Right atrium auricular region (tissue), 2 donors: ENCODE measurements at regions not wholly inside any gene's neighbourhood (a gene's known extent, or its start where the extent isn't known, plus 50 kb on each side); places are given as distances from the start of the nearest gene placed in this dataset.

Source experiments
- DNase-seq: peaks from one replicate; pipeline ENCODE4 v3.0.0-alpha.2; 2019; ENCODE audit warnings: low spot score
- H3K27ac ChIP-seq, 2 donors: fragments of 200-600 bp; sonication (generic); 1 replicate in 1 of 2; 2 replicates in 1 of 2; pipeline ENCODE4 v1.5.1; 2016 to 2019
- H3K27me3 ChIP-seq, 2 donors: fragments of 200-600 bp; sonication (generic); one replicate each; pipeline versions ENCODE4 v1.5.1 to v1.6.0; 2017 to 2019
- H3K36me3 ChIP-seq: fragments of 200-600 bp; sonication (generic); one replicate; pipeline ENCODE4 v1.5.1; 2016
- H3K4me1 ChIP-seq, 2 donors: fragments of 200-600 bp; sonication (generic); one replicate each; pipeline versions ENCODE4 v1.5.1 to v1.6.0; 2017 to 2019
- H3K4me3 ChIP-seq, 2 donors: fragments of 200-600 bp; sonication (generic); 1 replicate in 1 of 2; 2 replicates in 1 of 2; pipeline ENCODE4 v1.5.1; 2017 to 2019; ENCODE audit warnings: mild to moderate bottlenecking in 1 of 2, moderate library complexity in 1 of 2
- H3K9me3 ChIP-seq, 2 donors: fragments of 200-600 bp; sonication (generic); one replicate each; pipeline ENCODE4 v1.5.1; 2019
- TF ChIP-seq, protein P1 (sequence below), 2 donors: fragments of 200-600 bp; sonication (generic); IDR thresholded peaks; one replicate each; pipeline ENCODE4 v1.5.1; 2019; ENCODE audit warnings: antibody characterized with exemption in 2 of 2

DNA sequence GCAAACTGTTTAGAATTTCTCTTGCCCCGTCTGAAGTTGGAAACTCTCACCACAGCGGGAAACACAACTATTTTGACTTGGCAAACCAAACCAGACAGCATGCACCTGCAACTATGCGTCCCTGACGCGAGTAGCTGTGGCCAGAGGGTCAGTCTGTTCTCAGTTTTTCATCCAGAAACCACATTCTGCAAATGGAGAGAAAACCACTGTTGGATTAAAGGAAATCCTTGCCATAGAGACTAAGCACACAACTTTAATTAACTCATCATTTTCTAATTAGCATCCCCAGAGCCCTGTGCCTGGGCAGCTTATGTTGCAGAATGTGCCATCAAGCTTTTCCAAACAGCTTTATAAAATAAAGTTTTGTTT lies 415.7 kb upstream of the TCF4 start:
- H3K27me3 ChIP-seq, result no peaks in the 10 kb centered on the region
- no peaks in the 10 kb centered on the region for H3K36me3 ChIP-seq
- TF ChIP-seq, protein P1, sequence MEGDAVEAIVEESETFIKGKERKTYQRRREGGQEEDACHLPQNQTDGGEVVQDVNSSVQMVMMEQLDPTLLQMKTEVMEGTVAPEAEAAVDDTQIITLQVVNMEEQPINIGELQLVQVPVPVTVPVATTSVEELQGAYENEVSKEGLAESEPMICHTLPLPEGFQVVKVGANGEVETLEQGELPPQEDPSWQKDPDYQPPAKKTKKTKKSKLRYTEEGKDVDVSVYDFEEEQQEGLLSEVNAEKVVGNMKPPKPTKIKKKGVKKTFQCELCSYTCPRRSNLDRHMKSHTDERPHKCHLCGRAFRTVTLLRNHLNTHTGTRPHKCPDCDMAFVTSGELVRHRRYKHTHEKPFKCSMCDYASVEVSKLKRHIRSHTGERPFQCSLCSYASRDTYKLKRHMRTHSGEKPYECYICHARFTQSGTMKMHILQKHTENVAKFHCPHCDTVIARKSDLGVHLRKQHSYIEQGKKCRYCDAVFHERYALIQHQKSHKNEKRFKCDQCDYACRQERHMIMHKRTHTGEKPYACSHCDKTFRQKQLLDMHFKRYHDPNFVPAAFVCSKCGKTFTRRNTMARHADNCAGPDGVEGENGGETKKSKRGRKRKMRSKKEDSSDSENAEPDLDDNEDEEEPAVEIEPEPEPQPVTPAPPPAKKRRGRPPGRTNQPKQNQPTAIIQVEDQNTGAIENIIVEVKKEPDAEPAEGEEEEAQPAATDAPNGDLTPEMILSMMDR (IDR thresholded peaks at IDR 0.05), result no peak
- no peaks in the 10 kb centered on the region for H3K4me1 ChIP-seq
- H3K27ac ChIP-seq, result no peak overlapping the region
- no peak overlapping the region for H3K4me3 ChIP-seq
- H3K9me3 ChIP-seq, result no peaks in the 10 kb centered on the region
- no peak for DNase-seq

DNA sequence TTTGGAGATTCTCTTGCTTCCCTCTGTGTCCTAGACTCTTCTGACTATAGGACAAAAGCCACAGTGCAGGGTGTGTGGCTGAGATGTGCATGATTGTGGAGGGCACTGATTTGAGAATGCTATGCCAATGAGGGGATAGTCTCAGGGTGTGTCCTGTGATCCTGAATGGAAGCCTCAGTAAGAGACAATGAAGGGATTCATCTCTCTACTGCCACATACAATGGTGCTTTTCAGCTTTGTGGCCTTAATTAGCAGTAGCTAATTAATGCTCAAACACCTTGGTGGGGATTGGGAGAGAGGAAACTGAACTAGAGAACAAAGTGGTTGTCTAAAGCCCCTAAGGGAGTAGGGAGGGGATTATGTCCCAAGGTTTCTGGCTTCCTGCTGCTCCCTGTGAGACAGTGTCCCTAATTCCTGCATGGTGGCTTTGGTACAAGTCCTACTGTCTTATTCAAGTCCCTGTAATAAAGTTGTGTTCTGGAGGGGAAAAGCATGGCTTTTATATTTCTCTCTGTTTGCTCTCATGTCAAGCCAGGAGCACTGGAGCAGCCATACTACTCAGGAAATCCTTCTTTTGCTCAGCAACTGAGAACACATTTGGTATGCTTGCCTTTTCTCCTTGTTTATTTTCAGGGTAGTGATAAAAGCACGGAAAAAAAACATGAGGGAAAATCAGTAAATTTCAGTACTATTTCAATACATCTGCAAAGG lies 415.2 kb upstream of the TCF4 start:
- Histone ChIP-seq H3K27ac (no peak overlapping the region), H3K4me1 (peaks cover 0 to 4% of the 10 kb centered on the region in 2 donors), H3K4me3 (no peak overlapping the region), H3K36me3 (no peaks in the 10 kb centered on the region), H3K9me3 (no peaks in the 10 kb centered on the region), H3K27me3 (no peaks in the 10 kb centered on the region)
- TF ChIP-seq, protein P1 (IDR thresholded peaks at IDR 0.05), result no peak
- no peak for DNase-seq

DNA sequence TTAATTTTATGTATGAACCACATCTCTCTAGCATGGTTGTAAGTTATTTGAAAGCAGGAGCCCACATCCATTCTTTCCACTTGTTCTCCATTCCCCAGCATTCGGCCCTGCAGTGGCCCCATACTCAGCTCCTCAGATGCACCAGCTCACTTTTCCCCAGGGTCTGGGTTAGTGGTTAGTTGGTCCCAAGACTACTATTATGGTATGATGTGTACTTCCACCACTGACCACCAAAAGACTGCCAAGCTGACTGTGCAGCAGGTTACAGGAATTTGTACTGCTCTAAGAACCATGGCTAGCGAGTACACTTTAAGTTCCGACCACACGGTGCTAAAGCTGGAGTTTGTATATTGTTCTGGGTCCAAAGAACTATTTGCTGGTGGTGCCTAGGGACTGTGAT lies 413.6 kb upstream of the TCF4 start:
- TF ChIP-seq, protein P1 (IDR thresholded peaks at IDR 0.05), result no peak

DNA sequence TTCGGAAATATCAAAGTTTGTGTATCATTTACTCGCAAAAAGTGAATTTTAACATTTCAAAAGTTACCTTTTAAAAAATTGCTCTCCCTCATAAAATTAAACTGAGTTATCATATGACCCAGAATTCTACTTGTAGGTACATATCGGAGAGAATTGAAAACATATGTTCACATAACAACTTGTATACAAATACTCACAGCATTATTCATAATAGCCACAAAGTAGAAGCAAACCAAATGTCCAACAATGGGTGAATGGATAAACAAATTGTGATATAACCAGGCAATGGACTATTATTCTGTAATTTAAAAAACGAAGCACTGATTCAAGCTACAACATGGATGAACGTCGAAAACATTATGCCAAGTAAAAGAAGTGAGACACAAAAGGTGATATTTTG lies 412.0 kb upstream of the TCF4 start:
- Histone ChIP-seq H3K9me3 (no peaks in the 10 kb centered on the region), H3K36me3 (no peaks in the 10 kb centered on the region), H3K27me3 (no peaks in the 10 kb centered on the region), H3K27ac (no peak overlapping the region), H3K4me1 (peaks cover 0 to 21% of the 10 kb centered on the region in 2 donors), H3K4me3 (no peak overlapping the region)
- DNase-seq, result no peak
- TF ChIP-seq, protein P1 (IDR thresholded peaks at IDR 0.05), result no peak

More for the DNA sequence above, 413.6 kb upstream of the TCF4 start:
- no peak for DNase-seq
- Histone ChIP-seq H3K27ac (no peak overlapping the region), H3K4me1 (peaks cover 0 to 20% of the 10 kb centered on the region in 2 donors), H3K4me3 (no peak overlapping the region), H3K9me3 (no peaks in the 10 kb centered on the region), H3K27me3 (no peaks in the 10 kb centered on the region), H3K36me3 (no peaks in the 10 kb centered on the region)

DNA sequence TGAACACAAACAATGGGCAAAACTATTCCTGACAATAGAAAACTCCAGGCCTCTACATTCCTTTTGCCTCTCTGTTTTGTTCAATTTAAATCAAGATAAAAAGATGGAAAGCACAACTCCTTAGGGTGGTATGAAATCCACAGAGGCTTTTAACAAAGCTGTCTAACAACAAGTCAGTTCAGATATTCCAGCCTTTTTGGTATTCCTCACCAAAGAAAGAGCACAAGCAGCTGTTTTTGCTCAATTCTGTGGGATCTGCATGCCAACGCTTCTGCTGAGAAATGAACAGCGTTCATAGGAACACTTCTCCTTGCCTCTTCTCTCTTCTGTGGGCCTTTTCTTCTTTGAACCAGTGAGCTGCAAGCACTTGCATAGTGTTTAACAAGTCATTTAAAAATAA lies 411.6 kb upstream of the TCF4 start:
- TF ChIP-seq, protein P1 (IDR thresholded peaks at IDR 0.05), result no peak
- Histone ChIP-seq H3K27me3 (no peaks in the 10 kb centered on the region), H3K36me3 (no peaks in the 10 kb centered on the region), H3K4me1 (peaks cover 0 to 21% of the 10 kb centered on the region in 2 donors), H3K9me3 (no peaks in the 10 kb centered on the region), H3K4me3 (no peak overlapping the region), H3K27ac (no peak overlapping the region)
- no peak for DNase-seq
